ENCODE measurements at regions not wholly inside any gene's neighbourhood (a gene's known extent, or its start where the extent isn't known, plus 50 kb on each side); places are given as distances from the start of the nearest gene placed in this dataset.

DNA sequence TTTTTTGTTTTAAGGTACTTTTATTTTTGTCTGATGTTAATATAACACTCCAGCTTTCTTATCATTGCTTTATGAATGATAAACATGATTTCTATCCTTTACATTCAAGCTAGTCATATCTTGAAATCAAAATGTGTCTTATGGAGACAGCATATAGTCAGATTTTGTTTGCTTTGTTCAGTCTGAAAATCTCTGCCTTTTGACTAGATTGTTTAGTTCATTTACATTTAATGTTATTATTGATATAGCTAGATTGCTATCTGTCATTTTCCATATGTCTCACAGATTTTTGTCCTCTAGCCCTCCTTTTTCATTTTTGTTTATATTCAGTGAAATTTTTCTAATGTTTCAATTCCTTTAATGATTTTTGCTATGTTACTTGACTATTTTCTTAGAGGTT, 332.8 kb downstream of the SMOC2 start:
- Mint-ChIP-seq H3K36me3 (no peaks in the 10 kb centered on the region), H3K4me3 (no peak overlapping the region), H3K27me3 (peaks cover 2% of the 10 kb centered on the region), H3K27ac (no peak overlapping the region), H3K9me3 (peaks cover 19% of the 10 kb centered on the region), H3K4me1 (no peaks in the 10 kb centered on the region)
- no peak for DNase-seq (ENCODE audit: low spot score in 2 of 2)
- ATAC-seq (ENCODE audit: low read depth): no peak

- ATAC-seq (ENCODE audit: low read depth) (no peak), DNase-seq (ENCODE audit: low spot score in 2 of 2) (no peak)
- Mint-ChIP-seq H3K4me3 (no peak overlapping the region), H3K27me3 (no peaks in the 10 kb centered on the region), H3K9me3 (peaks cover 3% of the 10 kb centered on the region), H3K4me1 (no peaks in the 10 kb centered on the region), H3K36me3 (no peaks in the 10 kb centered on the region), H3K27ac (no peak overlapping the region)
Observed at GRCh38 chr6:168765752-168766151, 324.8 kb downstream of the SMOC2 start.

GRCh38 chr6:168756009-168756634, 315.1 kb downstream of the SMOC2 start:
- H3K36me3 Mint-ChIP-seq: no peaks in the 10 kb centered on the region
- DNase-seq (ENCODE audit: low spot score in 2 of 2) (no peak), ATAC-seq (ENCODE audit: low read depth) (no peak)
- H3K4me3 Mint-ChIP-seq: no peak overlapping the region
- no peaks in the 10 kb centered on the region for H3K4me1 Mint-ChIP-seq
- no peak overlapping the region for H3K27ac Mint-ChIP-seq
- H3K27me3 Mint-ChIP-seq: peaks cover 1% of the 10 kb centered on the region
- peaks cover 2% of the 10 kb centered on the region for H3K9me3 Mint-ChIP-seq

DNA sequence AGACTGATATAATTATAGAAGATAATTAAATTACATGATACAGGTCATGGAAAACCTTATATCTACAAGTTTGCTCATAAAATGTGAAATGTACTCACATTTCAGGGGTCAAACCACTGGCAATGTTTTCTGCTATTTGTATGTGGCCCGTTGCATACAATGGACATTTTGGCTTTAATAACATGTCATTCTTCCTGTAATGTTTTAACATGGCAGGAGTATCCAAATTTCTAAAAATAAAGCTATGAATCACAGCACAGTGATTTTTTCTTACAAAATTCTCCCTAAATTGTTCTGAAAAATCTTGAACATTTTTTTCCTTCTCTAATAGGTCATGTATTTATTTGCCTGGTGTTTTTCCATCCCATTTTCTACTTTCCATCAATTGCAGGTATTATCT, 305.7 kb downstream of the SMOC2 start:
- Mint-ChIP-seq H3K4me3 (no peak overlapping the region), H3K4me1 (no peaks in the 10 kb centered on the region), H3K27ac (no peak overlapping the region), H3K36me3 (no peaks in the 10 kb centered on the region), H3K27me3 (no peaks in the 10 kb centered on the region), H3K9me3 (peaks cover 3% of the 10 kb centered on the region)
- DNase-seq (ENCODE audit: low spot score in 2 of 2): no peak
- ATAC-seq (ENCODE audit: low read depth): no peak

DNA sequence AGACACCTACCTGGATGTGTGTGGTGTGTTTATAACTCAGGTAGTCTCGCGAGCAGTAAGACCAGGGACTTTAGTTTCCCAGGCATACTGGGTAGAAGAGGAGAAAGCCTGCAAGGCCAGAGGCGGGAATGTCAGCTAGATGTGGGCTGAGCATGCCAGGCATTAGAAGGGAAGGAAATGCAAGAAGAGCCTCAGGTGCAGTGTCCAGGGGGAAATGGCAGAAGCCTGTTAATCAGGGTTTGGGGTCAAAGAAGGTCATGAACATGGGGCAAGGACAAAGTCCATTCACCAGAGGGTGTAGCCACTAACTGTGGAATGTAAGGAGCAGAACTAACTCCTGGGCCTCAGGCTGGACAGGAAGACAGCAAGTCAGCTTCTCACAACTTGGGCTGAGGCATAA, 305.0 kb downstream of the SMOC2 start:
- H3K36me3 Mint-ChIP-seq: no peaks in the 10 kb centered on the region
- no peaks in the 10 kb centered on the region for H3K27me3 Mint-ChIP-seq
- DNase-seq (ENCODE audit: low spot score in 2 of 2) (no peak), ATAC-seq (ENCODE audit: low read depth) (no peak)
- no peak overlapping the region for H3K27ac Mint-ChIP-seq
- no peak overlapping the region for H3K4me3 Mint-ChIP-seq
- H3K4me1 Mint-ChIP-seq: no peaks in the 10 kb centered on the region
- peaks cover 1% of the 10 kb centered on the region for H3K9me3 Mint-ChIP-seq

GRCh38 chr6:168744861-168745260, 303.9 kb downstream of the SMOC2 start:
- Mint-ChIP-seq H3K9me3 (peaks cover 1% of the 10 kb centered on the region), H3K27me3 (no peaks in the 10 kb centered on the region), H3K4me3 (no peak overlapping the region), H3K36me3 (no peaks in the 10 kb centered on the region), H3K27ac (no peak overlapping the region), H3K4me1 (no peaks in the 10 kb centered on the region)
- ATAC-seq (ENCODE audit: low read depth) (no peak), DNase-seq (ENCODE audit: low spot score in 2 of 2) (no peak)

DNA sequence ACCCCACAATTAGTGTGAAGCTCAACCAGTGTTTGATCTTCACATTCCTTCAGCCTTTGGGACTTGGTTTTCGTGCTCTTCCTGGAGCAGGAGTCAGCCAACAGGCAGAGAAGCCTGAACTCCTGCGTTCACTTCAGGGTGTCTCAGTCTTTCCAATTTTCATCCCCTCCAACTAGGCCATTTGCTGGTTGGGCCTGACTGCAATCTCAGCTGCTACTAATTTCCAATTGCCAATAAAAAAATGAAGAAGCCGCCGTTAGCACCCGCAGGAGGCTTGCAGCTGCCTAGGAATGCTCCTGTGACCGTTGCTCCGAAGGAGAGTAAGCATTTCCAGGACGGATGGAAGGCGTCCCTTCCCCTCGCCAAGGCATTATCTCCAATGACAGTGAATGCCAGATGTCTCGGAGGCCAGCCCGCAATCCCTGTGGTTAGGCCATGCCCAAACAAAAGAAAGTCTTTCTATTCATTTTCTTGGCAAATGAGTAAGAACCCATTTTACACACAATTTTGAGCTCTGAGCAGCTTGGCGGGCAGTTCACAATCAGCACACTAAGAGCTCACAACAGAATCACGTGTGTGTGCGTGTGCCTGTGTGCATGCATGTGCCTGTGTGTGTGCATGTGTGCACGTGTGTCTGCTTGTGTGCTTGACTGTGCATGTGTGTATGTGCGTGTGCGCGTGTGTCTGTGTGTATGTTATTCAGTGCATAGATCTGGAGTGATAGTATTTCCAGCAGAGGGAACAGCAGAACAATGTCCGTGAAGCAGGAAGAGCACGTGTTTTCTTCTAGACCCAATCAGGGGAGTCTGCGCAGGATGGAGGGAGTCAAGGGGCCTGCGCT, 301.2 kb downstream of the SMOC2 start:
- DNase-seq (ENCODE audit: low spot score in 2 of 2) (no peak), ATAC-seq (ENCODE audit: low read depth) (no peak)
- Mint-ChIP-seq H3K9me3 (peaks cover 2% of the 10 kb centered on the region), H3K36me3 (no peaks in the 10 kb centered on the region), H3K4me3 (no peak overlapping the region), H3K4me1 (no peaks in the 10 kb centered on the region), H3K27ac (no peak overlapping the region), H3K27me3 (no peaks in the 10 kb centered on the region)

DNA sequence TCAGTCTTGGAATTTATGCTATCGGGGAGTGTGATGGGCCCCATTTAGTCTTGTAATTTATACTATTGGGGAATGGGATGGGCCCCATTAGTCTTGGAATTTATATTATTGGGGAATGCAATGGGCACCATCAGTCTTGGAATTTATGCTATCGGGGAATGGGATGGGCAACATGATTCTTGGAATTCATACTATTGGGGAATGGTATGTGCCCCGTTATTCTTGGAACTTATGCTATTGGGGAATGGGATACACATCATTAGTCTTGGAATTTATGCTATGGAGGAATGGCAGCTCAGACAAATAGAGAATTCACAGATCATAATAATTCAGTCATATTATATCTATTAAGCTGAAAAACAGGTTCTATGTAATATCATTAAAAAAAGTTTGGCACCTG, 300.3 kb downstream of the SMOC2 start:
- Mint-ChIP-seq H3K4me1 (no peaks in the 10 kb centered on the region), H3K9me3 (peaks cover 6% of the 10 kb centered on the region), H3K27me3 (no peaks in the 10 kb centered on the region), H3K36me3 (peaks cover 2% of the 10 kb centered on the region), H3K27ac (no peak overlapping the region), H3K4me3 (no peak overlapping the region)
- ATAC-seq (ENCODE audit: low read depth): no peak
- no peak for DNase-seq (ENCODE audit: low spot score in 2 of 2)

- Mint-ChIP-seq H3K27ac (no peak overlapping the region), H3K27me3 (no peaks in the 10 kb centered on the region), H3K4me3 (no peak overlapping the region), H3K36me3 (peaks cover 2% of the 10 kb centered on the region), H3K4me1 (no peaks in the 10 kb centered on the region), H3K9me3 (peaks cover 10% of the 10 kb centered on the region)
- ATAC-seq (ENCODE audit: low read depth) (no peak), DNase-seq (ENCODE audit: low spot score in 2 of 2) (no peak)
Observed at GRCh38 chr6:168739381-168739780, 298.4 kb downstream of the SMOC2 start.

- Mint-ChIP-seq H3K27ac (no peak overlapping the region), H3K9me3 (peaks cover 10% of the 10 kb centered on the region), H3K36me3 (peaks cover 2% of the 10 kb centered on the region), H3K4me3 (no peak overlapping the region), H3K4me1 (no peaks in the 10 kb centered on the region), H3K27me3 (no peaks in the 10 kb centered on the region)
- ATAC-seq (ENCODE audit: low read depth) (no peak), DNase-seq (ENCODE audit: low spot score in 2 of 2) (no peak)
Observed at GRCh38 chr6:168737481-168737880, 296.5 kb downstream of the SMOC2 start.

DNA sequence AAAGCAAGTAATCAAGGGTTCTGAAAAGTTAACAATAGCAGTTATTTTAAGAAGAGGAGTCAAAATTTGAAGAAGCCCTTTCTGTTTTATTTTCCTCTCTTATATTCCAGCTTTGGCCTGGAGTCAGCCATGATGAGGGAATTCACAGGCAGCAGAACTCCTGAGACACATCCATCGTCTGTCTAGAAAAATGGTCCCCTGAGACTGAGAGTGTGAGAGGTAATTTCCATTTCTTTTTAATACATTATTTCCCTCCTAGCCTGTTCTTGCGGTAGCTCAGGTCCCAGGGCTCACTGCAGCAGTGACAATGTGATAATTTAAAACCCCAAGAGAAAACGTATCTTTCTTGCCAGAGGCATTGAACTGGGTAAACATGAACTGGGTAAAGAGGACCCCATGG, 296.0 kb downstream of the SMOC2 start:
- Mint-ChIP-seq H3K4me1 (no peaks in the 10 kb centered on the region), H3K36me3 (peaks cover 2% of the 10 kb centered on the region), H3K27ac (no peak overlapping the region), H3K4me3 (no peak overlapping the region), H3K9me3 (peaks cover 10% of the 10 kb centered on the region), H3K27me3 (no peaks in the 10 kb centered on the region)
- no peak for ATAC-seq (ENCODE audit: low read depth)
- DNase-seq (ENCODE audit: low spot score in 2 of 2): no peak

GRCh38 chr6:168736039-168736438, 295.1 kb downstream of the SMOC2 start:
- H3K9me3 Mint-ChIP-seq: peaks cover 10% of the 10 kb centered on the region
- no peak for ATAC-seq (ENCODE audit: low read depth)

DNA sequence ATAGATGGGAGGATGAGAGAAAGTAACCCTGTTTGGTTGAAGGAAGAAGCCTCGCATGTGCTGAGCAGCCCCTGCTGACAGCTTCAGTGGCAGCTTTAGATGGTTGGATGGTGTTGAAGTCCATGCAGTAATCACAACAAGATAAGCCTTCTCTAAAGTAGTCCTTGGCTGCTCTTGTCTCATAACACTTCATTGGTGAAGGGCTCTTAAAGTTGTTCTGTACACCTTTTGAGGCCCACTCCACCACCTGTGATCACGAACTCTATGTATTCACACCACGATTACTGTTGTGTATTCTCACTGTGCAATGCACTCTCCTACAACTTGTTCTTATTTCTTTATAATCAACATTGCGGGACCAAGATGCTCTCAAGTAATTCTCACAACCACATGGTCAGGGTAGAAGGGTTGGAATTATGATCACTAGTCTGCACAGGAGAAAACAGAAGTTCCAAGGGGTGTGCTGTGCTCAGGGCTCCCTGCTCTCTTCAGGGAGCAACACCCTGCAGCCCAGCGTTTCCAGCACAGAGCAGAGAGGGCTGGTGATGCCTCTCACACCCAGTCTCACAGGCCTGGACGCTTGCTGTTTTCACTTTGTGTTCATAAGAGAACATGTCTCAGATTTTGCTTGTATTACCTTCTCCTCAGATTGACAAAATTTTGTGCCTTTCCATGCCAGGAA, 294.4 kb downstream of the SMOC2 start:
- ATAC-seq (ENCODE audit: low read depth) (no peak), DNase-seq (ENCODE audit: low spot score in 2 of 2) (no peak)
- Mint-ChIP-seq H3K4me3 (no peak overlapping the region), H3K27me3 (no peaks in the 10 kb centered on the region), H3K4me1 (no peaks in the 10 kb centered on the region), H3K9me3 (peaks cover 10% of the 10 kb centered on the region), H3K36me3 (peaks cover 2% of the 10 kb centered on the region), H3K27ac (no peak overlapping the region)

More at GRCh38 chr6:168736039-168736438, 295.1 kb downstream of the SMOC2 start:
- Mint-ChIP-seq H3K27me3 (no peaks in the 10 kb centered on the region), H3K36me3 (peaks cover 2% of the 10 kb centered on the region), H3K4me1 (no peaks in the 10 kb centered on the region), H3K4me3 (no peak overlapping the region), H3K27ac (no peak overlapping the region)
- no peak for DNase-seq (ENCODE audit: low spot score in 2 of 2)

DNA sequence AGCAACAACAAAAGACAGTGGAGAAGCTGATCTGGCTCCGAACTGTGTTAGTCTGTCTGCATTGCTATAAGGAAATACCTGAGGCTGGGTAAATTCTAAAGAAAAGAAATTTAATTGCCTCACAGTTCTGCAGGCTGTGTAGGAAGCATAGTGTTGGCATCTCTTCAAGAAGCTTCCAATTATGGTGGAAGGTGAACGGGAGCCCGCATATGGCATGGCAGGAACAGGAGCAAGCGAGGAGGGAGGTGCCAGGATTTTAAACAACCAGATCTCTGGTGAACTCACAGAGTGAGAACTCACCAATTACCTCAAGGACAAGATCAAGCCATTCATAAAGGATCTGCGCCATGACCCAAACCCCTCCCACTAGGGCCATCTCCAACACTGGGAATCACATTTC, 293.5 kb downstream of the SMOC2 start:
- no peak for ATAC-seq (ENCODE audit: low read depth)
- Mint-ChIP-seq H3K27ac (no peak overlapping the region), H3K4me3 (no peak overlapping the region), H3K4me1 (no peaks in the 10 kb centered on the region), H3K9me3 (peaks cover 10% of the 10 kb centered on the region), H3K27me3 (peaks cover 2% of the 10 kb centered on the region), H3K36me3 (peaks cover 2% of the 10 kb centered on the region)
- no peak for DNase-seq (ENCODE audit: low spot score in 2 of 2)
